ENCODE measurements at regions not wholly inside any gene's neighbourhood (a gene's known extent, or its start where the extent isn't known, plus 50 kb on each side); places are given as distances from the start of the nearest gene placed in this dataset.
A peak's percentile ranks its signal among the peaks of the same experiment; 100 is the strongest.

DNA sequence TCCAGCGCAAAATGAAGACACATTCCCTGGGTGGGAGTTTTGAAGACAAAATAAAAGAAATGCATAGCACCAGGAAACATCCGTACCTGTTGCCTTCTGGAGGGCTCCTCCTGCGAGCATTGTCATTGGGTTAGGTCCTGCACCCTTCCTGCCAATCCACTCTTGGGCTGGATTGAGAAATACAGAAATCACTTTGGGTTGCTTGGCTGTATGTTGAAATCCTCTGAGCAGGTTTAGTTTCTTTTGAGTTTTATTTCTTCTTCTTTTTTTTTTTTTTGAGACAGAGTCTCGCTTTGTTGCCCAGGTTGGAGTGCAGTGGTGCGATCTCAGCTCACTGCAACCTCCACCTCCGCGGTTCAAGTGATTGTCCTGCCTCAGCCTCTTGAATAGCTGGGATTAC, 67.6 kb downstream of the ARF6 start:
- DNase-seq (ENCODE audit: low read depth, low spot score) (no peak), ATAC-seq (no peak)
- Histone ChIP-seq H3K9me2 (ENCODE audit: insufficient read depth) (no peaks in the 10 kb centered on the region), H3K9ac (ENCODE audit: low read length) (no peak overlapping the region), H3K4me1 (ENCODE audit: control insufficient read depth in 1 of 2, insufficient read depth in 2 of 2, low read length in 2 of 2) (peaks cover 23 to 41% of the 10 kb centered on the region in 2 experiments), H4K20me1 (ENCODE audit: insufficient read depth) (no peaks in the 10 kb centered on the region), H2AFZ (ENCODE audit: low read depth, low read length, poor library complexity, severe bottlenecking) (no peak overlapping the region), H3K4me2 (ENCODE audit: low read length) (peak overlapping the region; percentile 16; the same call in 1 of the 2 replicates), H3K9me3 (ENCODE audit: control insufficient read depth in 1 of 2, insufficient read depth in 1 of 2, low read depth in 1 of 2, low read length in 2 of 2) (no peaks in the 10 kb centered on the region), H3K27me3 (ENCODE audit: insufficient read depth, low read length) (no peaks in the 10 kb centered on the region), H3K36me3 (ENCODE audit: control insufficient read depth in 1 of 2, insufficient read depth in 2 of 2, low read length in 2 of 2) (no peaks in the 10 kb centered on the region), H3K27ac (ENCODE audit: low read depth, low read length) (no peak overlapping the region), H3K4me3 (replicated peaks in 1 of 2; ENCODE audit: low read depth in 1 of 2, low read length in 2 of 2) (no peak overlapping the region), H3K79me2 (ENCODE audit: insufficient read depth, low read length) (no peaks in the 10 kb centered on the region)
- intact Hi-C loops (cut with micrococcal nuclease) = no loop called here
- BruUV-seq (replicated peaks) = no TSS peak
- POLR2A ChIA-PET = no interaction called here
- TF ChIP-seq, protein P1, sequence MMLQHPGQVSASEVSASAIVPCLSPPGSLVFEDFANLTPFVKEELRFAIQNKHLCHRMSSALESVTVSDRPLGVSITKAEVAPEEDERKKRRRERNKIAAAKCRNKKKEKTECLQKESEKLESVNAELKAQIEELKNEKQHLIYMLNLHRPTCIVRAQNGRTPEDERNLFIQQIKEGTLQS (IDR thresholded peaks at IDR 0.05) = no peak
- TF ChIP-seq ZFX (IDR thresholded peaks at IDR 0.05) (no peak), ELF1 (IDR thresholded peaks at IDR 0.05; ENCODE audit: borderline replicate concordance, low read depth) (no peak), SIN3A (IDR thresholded peaks at IDR 0.05; ENCODE audit: low read depth) (no peak), TCF7L2 (IDR thresholded peaks at IDR 0.05; ENCODE audit: borderline replicate concordance, extremely low read depth, insufficient read depth, insufficient read length) (no peak), JUND (IDR thresholded peaks at IDR 0.05) (no peak), ZNF274 (IDR thresholded peaks at IDR 0.05; ENCODE audit: low read depth, low read length) (no peak), CEBPB (IDR thresholded peaks at IDR 0.05; ENCODE audit: low read depth) (no peak), EGR1 (IDR thresholded peaks at IDR 0.05; ENCODE audit: low read depth) (no peak), SP1 (IDR thresholded peaks at IDR 0.05; ENCODE audit: low read depth) (no peak), FOSL1 (IDR thresholded peaks at IDR 0.05; ENCODE audit: low read depth) (no peak), POLR2AphosphoS5 (IDR thresholded peaks at IDR 0.05; ENCODE audit: low read depth, low read length) (no peak), EZH2 (IDR thresholded peaks at IDR 0.05) (no peak), EZH2phosphoT487 (IDR thresholded peaks at IDR 0.05; ENCODE audit: borderline replicate concordance) (no peak), CBX3 (IDR thresholded peaks at IDR 0.05; ENCODE audit: low read depth) (no peak)
- TF ChIP-seq, protein P2, sequence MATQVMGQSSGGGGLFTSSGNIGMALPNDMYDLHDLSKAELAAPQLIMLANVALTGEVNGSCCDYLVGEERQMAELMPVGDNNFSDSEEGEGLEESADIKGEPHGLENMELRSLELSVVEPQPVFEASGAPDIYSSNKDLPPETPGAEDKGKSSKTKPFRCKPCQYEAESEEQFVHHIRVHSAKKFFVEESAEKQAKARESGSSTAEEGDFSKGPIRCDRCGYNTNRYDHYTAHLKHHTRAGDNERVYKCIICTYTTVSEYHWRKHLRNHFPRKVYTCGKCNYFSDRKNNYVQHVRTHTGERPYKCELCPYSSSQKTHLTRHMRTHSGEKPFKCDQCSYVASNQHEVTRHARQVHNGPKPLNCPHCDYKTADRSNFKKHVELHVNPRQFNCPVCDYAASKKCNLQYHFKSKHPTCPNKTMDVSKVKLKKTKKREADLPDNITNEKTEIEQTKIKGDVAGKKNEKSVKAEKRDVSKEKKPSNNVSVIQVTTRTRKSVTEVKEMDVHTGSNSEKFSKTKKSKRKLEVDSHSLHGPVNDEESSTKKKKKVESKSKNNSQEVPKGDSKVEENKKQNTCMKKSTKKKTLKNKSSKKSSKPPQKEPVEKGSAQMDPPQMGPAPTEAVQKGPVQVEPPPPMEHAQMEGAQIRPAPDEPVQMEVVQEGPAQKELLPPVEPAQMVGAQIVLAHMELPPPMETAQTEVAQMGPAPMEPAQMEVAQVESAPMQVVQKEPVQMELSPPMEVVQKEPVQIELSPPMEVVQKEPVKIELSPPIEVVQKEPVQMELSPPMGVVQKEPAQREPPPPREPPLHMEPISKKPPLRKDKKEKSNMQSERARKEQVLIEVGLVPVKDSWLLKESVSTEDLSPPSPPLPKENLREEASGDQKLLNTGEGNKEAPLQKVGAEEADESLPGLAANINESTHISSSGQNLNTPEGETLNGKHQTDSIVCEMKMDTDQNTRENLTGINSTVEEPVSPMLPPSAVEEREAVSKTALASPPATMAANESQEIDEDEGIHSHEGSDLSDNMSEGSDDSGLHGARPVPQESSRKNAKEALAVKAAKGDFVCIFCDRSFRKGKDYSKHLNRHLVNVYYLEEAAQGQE (IDR thresholded peaks at IDR 0.05; ENCODE audit: low read depth) = no peak
- TF ChIP-seq, protein P3, sequence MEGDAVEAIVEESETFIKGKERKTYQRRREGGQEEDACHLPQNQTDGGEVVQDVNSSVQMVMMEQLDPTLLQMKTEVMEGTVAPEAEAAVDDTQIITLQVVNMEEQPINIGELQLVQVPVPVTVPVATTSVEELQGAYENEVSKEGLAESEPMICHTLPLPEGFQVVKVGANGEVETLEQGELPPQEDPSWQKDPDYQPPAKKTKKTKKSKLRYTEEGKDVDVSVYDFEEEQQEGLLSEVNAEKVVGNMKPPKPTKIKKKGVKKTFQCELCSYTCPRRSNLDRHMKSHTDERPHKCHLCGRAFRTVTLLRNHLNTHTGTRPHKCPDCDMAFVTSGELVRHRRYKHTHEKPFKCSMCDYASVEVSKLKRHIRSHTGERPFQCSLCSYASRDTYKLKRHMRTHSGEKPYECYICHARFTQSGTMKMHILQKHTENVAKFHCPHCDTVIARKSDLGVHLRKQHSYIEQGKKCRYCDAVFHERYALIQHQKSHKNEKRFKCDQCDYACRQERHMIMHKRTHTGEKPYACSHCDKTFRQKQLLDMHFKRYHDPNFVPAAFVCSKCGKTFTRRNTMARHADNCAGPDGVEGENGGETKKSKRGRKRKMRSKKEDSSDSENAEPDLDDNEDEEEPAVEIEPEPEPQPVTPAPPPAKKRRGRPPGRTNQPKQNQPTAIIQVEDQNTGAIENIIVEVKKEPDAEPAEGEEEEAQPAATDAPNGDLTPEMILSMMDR (IDR thresholded peaks at IDR 0.05 in 2 of 3, conservative IDR thresholded peaks at IDR 0.05 in 1 of 3; ENCODE audit: borderline replicate concordance in 1 of 3, insufficient read depth in 1 of 3, low read depth in 2 of 3, low read length in 2 of 3) = no peak
- TF ChIP-seq, protein P4, sequence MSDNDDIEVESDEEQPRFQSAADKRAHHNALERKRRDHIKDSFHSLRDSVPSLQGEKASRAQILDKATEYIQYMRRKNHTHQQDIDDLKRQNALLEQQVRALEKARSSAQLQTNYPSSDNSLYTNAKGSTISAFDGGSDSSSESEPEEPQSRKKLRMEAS (IDR thresholded peaks at IDR 0.05) = no peak
- TF ChIP-seq, protein P5, sequence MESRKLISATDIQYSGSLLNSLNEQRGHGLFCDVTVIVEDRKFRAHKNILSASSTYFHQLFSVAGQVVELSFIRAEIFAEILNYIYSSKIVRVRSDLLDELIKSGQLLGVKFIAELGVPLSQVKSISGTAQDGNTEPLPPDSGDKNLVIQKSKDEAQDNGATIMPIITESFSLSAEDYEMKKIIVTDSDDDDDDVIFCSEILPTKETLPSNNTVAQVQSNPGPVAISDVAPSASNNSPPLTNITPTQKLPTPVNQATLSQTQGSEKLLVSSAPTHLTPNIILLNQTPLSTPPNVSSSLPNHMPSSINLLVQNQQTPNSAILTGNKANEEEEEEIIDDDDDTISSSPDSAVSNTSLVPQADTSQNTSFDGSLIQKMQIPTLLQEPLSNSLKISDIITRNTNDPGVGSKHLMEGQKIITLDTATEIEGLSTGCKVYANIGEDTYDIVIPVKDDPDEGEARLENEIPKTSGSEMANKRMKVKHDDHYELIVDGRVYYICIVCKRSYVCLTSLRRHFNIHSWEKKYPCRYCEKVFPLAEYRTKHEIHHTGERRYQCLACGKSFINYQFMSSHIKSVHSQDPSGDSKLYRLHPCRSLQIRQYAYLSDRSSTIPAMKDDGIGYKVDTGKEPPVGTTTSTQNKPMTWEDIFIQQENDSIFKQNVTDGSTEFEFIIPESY (IDR thresholded peaks at IDR 0.05; ENCODE audit: extremely low read depth, insufficient replicate concordance, low read length) = no peak
- CTCF ChIA-PET = no interaction called here
- RAD21 ChIA-PET (ENCODE audit: low non-redundant PET in 1 of 2, low total read pairs in 2 of 2, uncharacterized antibody in 2 of 2, unreplicated experiment in 2 of 2) = no interaction called here
